Osteoblast (primary cell): ENCODE measurements at regions not wholly inside any gene's neighbourhood (a gene's known extent, or its start where the extent isn't known, plus 50 kb on each side); places are given as distances from the start of the nearest gene placed in this dataset.

Experiments used
- DNase-seq: peaks from one replicate; pipeline ENCODE4 v3.0.0; 2011; ENCODE audit warnings: low spot score, mixed read lengths; ENCODE audit not compliant: insufficient read length; ENCODE audit errors: missing footprints
- H2AFZ ChIP-seq: 2 replicates; pipeline ENCODE4 v1.6.0; 2011; ENCODE audit warnings: mild to moderate bottlenecking, low read length
- H3K27ac ChIP-seq: 2 replicates; pipeline ENCODE4 v1.5.1; 2011; ENCODE audit warnings: mild to moderate bottlenecking, low read depth, low read length, moderate library complexity
- H3K27me3 ChIP-seq: 2 replicates; pipeline ENCODE4 v1.6.0; 2012; ENCODE audit warnings: mild to moderate bottlenecking, control low read depth, inconsistent platforms, low read length, moderate library complexity; ENCODE audit not compliant: insufficient read depth
- H3K36me3 ChIP-seq: 2 replicates; pipeline ENCODE4 v1.5.1; 2011; ENCODE audit warnings: mild to moderate bottlenecking, low read length, control low read depth, moderate library complexity; ENCODE audit not compliant: insufficient read depth
- H3K4me1 ChIP-seq: 2 replicates; pipeline ENCODE4 v1.5.1; 2011; ENCODE audit warnings: mild to moderate bottlenecking, low read length, control low read depth, moderate library complexity; ENCODE audit not compliant: insufficient read depth
- H3K4me2 ChIP-seq: 2 replicates; pipeline ENCODE4 v1.6.0; 2011; ENCODE audit warnings: mild to moderate bottlenecking, low read length; ENCODE audit not compliant: insufficient read depth
- H3K4me3 ChIP-seq: fragments of 200-600 bp; sonication (generic); 3 replicates; pipeline ENCODE4 v1.5.1; 2012; ENCODE audit warnings: mild to moderate bottlenecking, low read length, inconsistent platforms; ENCODE audit not compliant: insufficient read depth
- H3K79me2 ChIP-seq: 2 replicates; pipeline ENCODE4 v1.6.0; 2012; ENCODE audit warnings: mild to moderate bottlenecking, low read length, control low read depth, inconsistent platforms; ENCODE audit not compliant: insufficient read depth
- H3K9me3 ChIP-seq: 2 replicates; pipeline ENCODE4 v1.5.1; 2011; ENCODE audit warnings: low read depth, low read length, control low read depth
- H4K20me1 ChIP-seq: 2 replicates; pipeline ENCODE4 v1.6.0; 2012; ENCODE audit warnings: mild to moderate bottlenecking, low read length, control low read depth; ENCODE audit not compliant: insufficient read depth
- TF ChIP-seq, protein P1 (sequence below): IDR thresholded peaks from 2 replicates; pipeline ENCODE4 v1.5.1; 2011; ENCODE audit warnings: mild to moderate bottlenecking, low read depth, low read length, moderate library complexity; ENCODE audit errors: extremely low read depth

DNA sequence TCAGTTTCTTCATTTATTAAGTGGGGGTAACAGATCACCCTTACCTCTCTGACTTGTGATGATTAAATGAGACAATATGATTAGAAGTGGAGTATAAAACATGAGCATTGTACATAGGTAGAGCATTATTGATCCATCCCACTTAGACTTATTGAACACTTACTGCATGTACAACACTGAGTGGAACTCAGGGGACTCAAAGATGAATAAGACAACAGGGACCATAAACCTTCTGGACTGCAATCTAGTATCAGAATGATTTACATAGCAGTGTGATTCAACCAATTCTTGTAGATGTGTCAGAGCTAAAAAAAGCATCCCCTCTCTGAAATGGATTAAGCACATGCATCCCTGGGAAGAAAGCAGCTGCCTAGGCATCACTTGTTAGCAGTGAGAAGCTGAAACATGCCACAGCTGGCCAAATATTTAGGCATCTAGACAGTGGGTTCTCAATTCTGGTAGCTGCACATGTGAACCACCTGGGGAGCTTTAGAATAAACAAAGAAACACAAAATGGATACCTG, 111.5 kb downstream of the CYRIA start:
- Histone ChIP-seq H2AFZ (no peak overlapping the region), H3K9me3 (no peaks in the 10 kb centered on the region), H3K79me2 (no peaks in the 10 kb centered on the region), H3K4me1 (no peaks in the 10 kb centered on the region), H3K27me3 (no peaks in the 10 kb centered on the region), H4K20me1 (no peaks in the 10 kb centered on the region), H3K4me2 (no peak overlapping the region), H3K27ac (no peak overlapping the region), H3K36me3 (no peaks in the 10 kb centered on the region), H3K4me3 (no peak overlapping the region)
- no peak for DNase-seq
- TF ChIP-seq, protein P1, sequence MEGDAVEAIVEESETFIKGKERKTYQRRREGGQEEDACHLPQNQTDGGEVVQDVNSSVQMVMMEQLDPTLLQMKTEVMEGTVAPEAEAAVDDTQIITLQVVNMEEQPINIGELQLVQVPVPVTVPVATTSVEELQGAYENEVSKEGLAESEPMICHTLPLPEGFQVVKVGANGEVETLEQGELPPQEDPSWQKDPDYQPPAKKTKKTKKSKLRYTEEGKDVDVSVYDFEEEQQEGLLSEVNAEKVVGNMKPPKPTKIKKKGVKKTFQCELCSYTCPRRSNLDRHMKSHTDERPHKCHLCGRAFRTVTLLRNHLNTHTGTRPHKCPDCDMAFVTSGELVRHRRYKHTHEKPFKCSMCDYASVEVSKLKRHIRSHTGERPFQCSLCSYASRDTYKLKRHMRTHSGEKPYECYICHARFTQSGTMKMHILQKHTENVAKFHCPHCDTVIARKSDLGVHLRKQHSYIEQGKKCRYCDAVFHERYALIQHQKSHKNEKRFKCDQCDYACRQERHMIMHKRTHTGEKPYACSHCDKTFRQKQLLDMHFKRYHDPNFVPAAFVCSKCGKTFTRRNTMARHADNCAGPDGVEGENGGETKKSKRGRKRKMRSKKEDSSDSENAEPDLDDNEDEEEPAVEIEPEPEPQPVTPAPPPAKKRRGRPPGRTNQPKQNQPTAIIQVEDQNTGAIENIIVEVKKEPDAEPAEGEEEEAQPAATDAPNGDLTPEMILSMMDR = no peak

GRCh38 chr2:16553226-16553625, 112.4 kb downstream of the CYRIA start:
- Histone ChIP-seq H3K36me3 (no peaks in the 10 kb centered on the region), H3K27ac (no peak overlapping the region), H2AFZ (no peak overlapping the region), H3K79me2 (no peaks in the 10 kb centered on the region), H3K4me1 (no peaks in the 10 kb centered on the region), H3K4me2 (no peak overlapping the region), H3K9me3 (no peaks in the 10 kb centered on the region), H3K4me3 (no peak overlapping the region), H3K27me3 (no peaks in the 10 kb centered on the region), H4K20me1 (no peaks in the 10 kb centered on the region)
- DNase-seq = no peak
- TF ChIP-seq, protein P1 = peak; percentile 47

DNA sequence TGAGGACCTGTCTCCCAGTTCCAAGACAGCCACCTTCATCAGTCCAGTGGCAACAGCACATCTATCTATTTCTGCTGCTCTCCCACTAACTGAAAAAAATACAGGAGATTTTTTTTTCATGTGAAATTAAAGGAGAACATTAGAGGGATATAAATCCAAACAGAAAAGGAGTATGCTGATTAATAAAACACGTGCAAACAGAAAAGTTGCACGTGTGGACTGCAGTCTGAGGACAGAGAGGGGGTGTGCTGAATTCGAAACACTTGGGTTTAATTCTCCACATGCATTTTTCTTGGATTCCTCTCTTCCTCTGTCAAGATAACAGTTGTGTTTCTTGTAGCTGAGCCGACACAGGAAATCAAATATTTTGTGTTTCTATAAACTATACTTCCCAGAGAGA, 113.4 kb downstream of the CYRIA start:
- no peaks in the 10 kb centered on the region for H3K36me3 ChIP-seq
- H3K4me2 ChIP-seq = no peak overlapping the region
- H2AFZ ChIP-seq = no peak overlapping the region
- no peak overlapping the region for H3K4me3 ChIP-seq
- H3K9me3 ChIP-seq = no peaks in the 10 kb centered on the region
- H3K27ac ChIP-seq = no peak overlapping the region
- H4K20me1 ChIP-seq = no peaks in the 10 kb centered on the region
- DNase-seq = no peak
- no peaks in the 10 kb centered on the region for H3K79me2 ChIP-seq
- no peaks in the 10 kb centered on the region for H3K4me1 ChIP-seq
- H3K27me3 ChIP-seq = no peaks in the 10 kb centered on the region
- TF ChIP-seq, protein P1 = no peak

- no peaks in the 10 kb centered on the region for H3K9me3 ChIP-seq
- no peak overlapping the region for H3K27ac ChIP-seq
- DNase-seq = no peak
- no peak overlapping the region for H3K4me2 ChIP-seq
- no peaks in the 10 kb centered on the region for H4K20me1 ChIP-seq
- H3K79me2 ChIP-seq = no peaks in the 10 kb centered on the region
- no peak overlapping the region for H3K4me3 ChIP-seq
- no peak overlapping the region for H2AFZ ChIP-seq
- TF ChIP-seq, protein P1 = no peak
- no peaks in the 10 kb centered on the region for H3K36me3 ChIP-seq
- H3K27me3 ChIP-seq = no peaks in the 10 kb centered on the region
- no peaks in the 10 kb centered on the region for H3K4me1 ChIP-seq
Observed at GRCh38 chr2:16548036-16548435, 117.6 kb downstream of the CYRIA start.
